Mesendoderm (in vitro differentiated cells): ENCODE measurements at regions not wholly inside any gene's neighbourhood (a gene's known extent, or its start where the extent isn't known, plus 50 kb on each side); places are given as distances from the start of the nearest gene placed in this dataset.

Source experiments
- DNase-seq: peaks from one replicate; pipeline ENCODE4 v3.0.0; 2013
- H2AK5ac ChIP-seq: 2 replicates; pipeline ENCODE4 v1.6.1; 2013; ENCODE audit warnings: low read length, inconsistent platforms
- H2BK120ac ChIP-seq: 2 replicates; pipeline ENCODE4 v1.6.1; 2013; ENCODE audit warnings: low read depth, mild to moderate bottlenecking, low read length, moderate library complexity, mixed read lengths
- H2BK15ac ChIP-seq: replicated peaks from 2 replicates; pipeline ENCODE4 v1.6.1; 2013; ENCODE audit warnings: low read depth, mild to moderate bottlenecking, moderate library complexity
- H2BK5ac ChIP-seq: 2 replicates; pipeline ENCODE4 v1.6.1; 2013; ENCODE audit warnings: low read length, inconsistent platforms
- H3K18ac ChIP-seq: 2 replicates; pipeline ENCODE4 v1.6.1; 2013; ENCODE audit warnings: mild to moderate bottlenecking, low read length, mixed read lengths
- H3K23ac ChIP-seq: one replicate; pipeline ENCODE4 v1.6.1; 2013; ENCODE audit warnings: low read length
- H3K27ac ChIP-seq: 2 replicates; pipeline ENCODE4 v1.5.1; 2013; ENCODE audit warnings: low read depth, mild to moderate bottlenecking, inconsistent platforms, low read length, moderate library complexity
- H3K27me3 ChIP-seq: 2 replicates; pipeline ENCODE4 v1.6.1; 2013; ENCODE audit warnings: low read length, control low read depth, mild to moderate bottlenecking, inconsistent platforms; ENCODE audit not compliant: insufficient read depth, poor library complexity
- H3K36me3 ChIP-seq: 2 replicates; pipeline ENCODE4 v1.6.1; 2013; ENCODE audit warnings: low read length, inconsistent platforms; ENCODE audit not compliant: control insufficient read depth, insufficient read depth
- H3K4ac ChIP-seq: one replicate; pipeline ENCODE4 v1.6.1; 2013; ENCODE audit warnings: low read depth, mild to moderate bottlenecking, low read length, moderate library complexity
- H3K4me1 ChIP-seq: 2 replicates; pipeline ENCODE4 v1.6.1; 2013; ENCODE audit warnings: low read depth, low read length, inconsistent platforms; ENCODE audit not compliant: control insufficient read depth
- H3K4me2 ChIP-seq: 2 replicates; pipeline ENCODE4 v1.6.1; 2013; ENCODE audit warnings: low read length
- H3K4me3 ChIP-seq: 2 replicates; pipeline ENCODE4 v1.5.1; 2013; ENCODE audit warnings: mild to moderate bottlenecking, low read length
- H3K56ac ChIP-seq: one replicate; pipeline ENCODE4 v1.6.1; 2013; ENCODE audit warnings: low read length
- H3K79me1 ChIP-seq: 2 replicates; pipeline ENCODE4 v1.6.1; 2013; ENCODE audit warnings: low read length, inconsistent platforms
- H3K79me2 ChIP-seq: 2 replicates; pipeline ENCODE4 v1.6.1; 2013; ENCODE audit warnings: mild to moderate bottlenecking, low read length; ENCODE audit not compliant: control insufficient read depth, insufficient read depth
- H3K9ac ChIP-seq: 2 replicates; pipeline ENCODE4 v1.6.1; 2013; ENCODE audit warnings: low read length, inconsistent platforms
- H4K5ac ChIP-seq: one replicate; pipeline ENCODE4 v1.6.1; 2013; ENCODE audit warnings: low read length
- H4K8ac ChIP-seq: one replicate; pipeline ENCODE4 v1.6.1; 2013; ENCODE audit warnings: low read depth, mild to moderate bottlenecking, control low read depth, low read length, moderate library complexity
- WGBS: extraction: QIAGEN DNeasy Blood & Tissue Kit; methylation state at CpG from one replicate; pipeline ENCODE4 v1.1.7; 2013; ENCODE audit warnings: low lambda C conversion rate, missing lambda C conversion rate; ENCODE audit not compliant: insufficient coverage; ENCODE audit errors: extremely low coverage; 5-methylcytosine and 5-hydroxymethylcytosine counted together

DNA sequence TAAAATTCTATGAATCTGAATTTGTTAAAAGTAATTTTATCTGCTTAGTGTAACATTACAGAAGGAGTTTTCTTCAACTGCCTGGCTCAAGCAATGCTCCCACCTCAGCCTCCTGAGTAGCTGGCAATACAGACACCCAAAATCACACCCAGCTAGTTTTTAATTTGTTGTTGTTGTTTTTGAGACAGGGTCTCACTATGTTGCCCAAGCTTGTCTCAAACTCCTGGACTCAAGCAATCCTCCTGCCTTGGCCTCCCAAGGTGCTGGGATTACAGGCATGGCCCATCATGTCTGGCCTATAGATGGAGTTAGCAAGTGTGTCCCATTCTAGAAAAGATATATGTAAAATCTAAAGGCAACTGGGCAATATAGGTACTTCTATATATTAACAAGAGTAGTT is 1580.4 kb upstream of the PRR20A start:
- no peak overlapping the region for H3K23ac ChIP-seq
- H3K9ac ChIP-seq: no peak overlapping the region
- no peak for DNase-seq
- H4K8ac ChIP-seq: no peak overlapping the region
- no peak overlapping the region for H2BK15ac ChIP-seq
- no peak overlapping the region for H3K4ac ChIP-seq
- no peak overlapping the region for H2BK120ac ChIP-seq
- H3K56ac ChIP-seq: no peak overlapping the region
- H3K27me3 ChIP-seq: no peaks in the 10 kb centered on the region
- no peaks in the 10 kb centered on the region for H3K79me1 ChIP-seq
- peaks cover 4% of the 10 kb centered on the region for H3K4me1 ChIP-seq
- no peak overlapping the region for H3K4me2 ChIP-seq
- H2BK5ac ChIP-seq: no peak overlapping the region
- no peak overlapping the region for H2AK5ac ChIP-seq
- H4K5ac ChIP-seq: no peak overlapping the region
- H3K36me3 ChIP-seq: no peaks in the 10 kb centered on the region
- H3K27ac ChIP-seq: no peak overlapping the region
- H3K4me3 ChIP-seq: no peak overlapping the region
- no peak overlapping the region for H3K18ac ChIP-seq
- H3K79me2 ChIP-seq: no peaks in the 10 kb centered on the region

GRCh38 chr13:55563267-55563666 is 1577.5 kb upstream of the PRR20A start:
- Histone ChIP-seq H3K79me1 (no peaks in the 10 kb centered on the region), H2BK15ac (no peak overlapping the region), H3K56ac (no peak overlapping the region), H3K79me2 (no peaks in the 10 kb centered on the region), H3K9ac (no peak overlapping the region), H3K36me3 (no peaks in the 10 kb centered on the region), H4K8ac (no peak overlapping the region), H3K18ac (no peak overlapping the region), H3K27me3 (no peaks in the 10 kb centered on the region), H3K4me2 (no peak overlapping the region), H3K4me3 (no peak overlapping the region), H3K23ac (no peak overlapping the region), H3K4ac (no peak overlapping the region), H3K4me1 (peaks cover 4% of the 10 kb centered on the region), H2BK120ac (no peak overlapping the region), H2BK5ac (no peak overlapping the region), H4K5ac (no peak overlapping the region), H3K27ac (no peak overlapping the region), H2AK5ac (no peak overlapping the region)
- no peak for DNase-seq
- no CpG with 5 or more reads among the region's 2 CpGs for WGBS

GRCh38 chr13:55566334-55566733 is 1574.4 kb upstream of the PRR20A start:
- no peak for DNase-seq
- Histone ChIP-seq H2BK15ac (no peak overlapping the region), H3K36me3 (no peaks in the 10 kb centered on the region), H3K9ac (no peak overlapping the region), H3K18ac (no peak overlapping the region), H2AK5ac (no peak overlapping the region), H3K4me1 (peaks cover 4% of the 10 kb centered on the region), H3K27ac (no peak overlapping the region), H4K8ac (no peak overlapping the region), H3K4ac (no peak overlapping the region), H3K56ac (no peak overlapping the region), H3K23ac (no peak overlapping the region), H3K79me2 (no peaks in the 10 kb centered on the region), H3K79me1 (no peaks in the 10 kb centered on the region), H3K27me3 (no peaks in the 10 kb centered on the region), H2BK120ac (no peak overlapping the region), H3K4me3 (no peak overlapping the region), H4K5ac (no peak overlapping the region), H2BK5ac (no peak overlapping the region), H3K4me2 (no peak overlapping the region)
- no CpG with 5 or more reads among the region's 2 CpGs for WGBS

DNA sequence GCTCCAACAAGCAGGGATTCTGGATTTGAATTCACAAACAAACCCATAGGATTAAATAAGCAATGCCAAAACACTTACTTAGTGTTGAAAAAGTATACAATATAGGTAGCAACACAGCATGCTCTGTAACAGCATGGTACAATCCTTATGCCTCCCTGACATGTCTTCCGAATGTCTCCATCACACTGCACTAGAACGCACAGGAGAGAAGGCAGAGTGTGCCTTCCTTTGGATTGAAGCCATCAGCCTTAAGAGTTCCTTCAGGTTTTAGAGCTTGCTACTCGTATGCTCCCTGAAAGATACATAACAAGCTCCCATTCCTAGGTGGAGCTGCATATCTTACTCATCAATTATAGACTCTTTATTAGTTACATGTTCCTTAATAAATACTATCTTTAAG is 1573.9 kb upstream of the PRR20A start:
- Histone ChIP-seq H3K27me3 (no peaks in the 10 kb centered on the region), H3K79me2 (no peaks in the 10 kb centered on the region), H3K4me2 (no peak overlapping the region), H3K23ac (no peak overlapping the region), H3K4ac (no peak overlapping the region), H2AK5ac (no peak overlapping the region), H3K79me1 (no peaks in the 10 kb centered on the region), H3K4me3 (no peak overlapping the region), H2BK15ac (no peak overlapping the region), H4K8ac (no peak overlapping the region), H2BK120ac (no peak overlapping the region), H3K9ac (no peak overlapping the region), H3K4me1 (peaks cover 4% of the 10 kb centered on the region), H2BK5ac (no peak overlapping the region), H3K36me3 (no peaks in the 10 kb centered on the region), H3K27ac (no peak overlapping the region), H4K5ac (no peak overlapping the region), H3K18ac (no peak overlapping the region), H3K56ac (peak overlapping the region; percentile 44)
- no peak for DNase-seq
- no CpG with 5 or more reads among the region's 3 CpGs for WGBS

- no peaks in the 10 kb centered on the region for H3K79me2 ChIP-seq
- H3K18ac ChIP-seq: no peak overlapping the region
- H3K56ac ChIP-seq: no peak overlapping the region
- H2BK120ac ChIP-seq: no peak overlapping the region
- H3K27me3 ChIP-seq: no peaks in the 10 kb centered on the region
- WGBS: no CpG with 5 or more reads among the region's 5 CpGs
- no peak overlapping the region for H3K4me3 ChIP-seq
- peaks cover 4% of the 10 kb centered on the region for H3K4me1 ChIP-seq
- no peak overlapping the region for H3K27ac ChIP-seq
- no peak overlapping the region for H2BK5ac ChIP-seq
- no peak overlapping the region for H4K8ac ChIP-seq
- no peak overlapping the region for H3K4me2 ChIP-seq
- DNase-seq: no peak
- no peak overlapping the region for H2BK15ac ChIP-seq
- no peak overlapping the region for H3K23ac ChIP-seq
- H3K4ac ChIP-seq: no peak overlapping the region
- no peak overlapping the region for H2AK5ac ChIP-seq
- H3K9ac ChIP-seq: no peak overlapping the region
- no peaks in the 10 kb centered on the region for H3K36me3 ChIP-seq
- no peak overlapping the region for H4K5ac ChIP-seq
- no peaks in the 10 kb centered on the region for H3K79me1 ChIP-seq
These were observed 1572.7 kb upstream of the PRR20A start for GRCh38 chr13:55567721-55568625.

- no peak overlapping the region for H3K4me3 ChIP-seq
- H3K4me2 ChIP-seq: no peak overlapping the region
- H3K27me3 ChIP-seq: no peaks in the 10 kb centered on the region
- no peaks in the 10 kb centered on the region for H3K36me3 ChIP-seq
- peaks cover 4% of the 10 kb centered on the region for H3K4me1 ChIP-seq
- H2BK5ac ChIP-seq: no peak overlapping the region
- H3K18ac ChIP-seq: no peak overlapping the region
- H4K8ac ChIP-seq: no peak overlapping the region
- no peak overlapping the region for H4K5ac ChIP-seq
- H2BK120ac ChIP-seq: no peak overlapping the region
- H3K23ac ChIP-seq: no peak overlapping the region
- H2BK15ac ChIP-seq: no peak overlapping the region
- H3K9ac ChIP-seq: no peak overlapping the region
- H3K56ac ChIP-seq: no peak overlapping the region
- H3K79me1 ChIP-seq: no peaks in the 10 kb centered on the region
- no peaks in the 10 kb centered on the region for H3K79me2 ChIP-seq
- H3K27ac ChIP-seq: no peak overlapping the region
- DNase-seq: no peak
- no peak overlapping the region for H2AK5ac ChIP-seq
- no peak overlapping the region for H3K4ac ChIP-seq
These were observed 1571.6 kb upstream of the PRR20A start for GRCh38 chr13:55569082-55569481.
